Fibroblast of peridontal ligament (primary cell): ENCODE measurements at regions not wholly inside any gene's neighbourhood (a gene's known extent, or its start where the extent isn't known, plus 50 kb on each side); places are given as distances from the start of the nearest gene placed in this dataset.
A peak's percentile ranks its signal among the peaks of the same experiment; 100 is the strongest.

ENCODE experiments used
- DNase-seq: peaks from one replicate; pipeline ENCODE4 v3.0.0-alpha.2; 2010; ENCODE audit errors: extremely low read depth

DNA sequence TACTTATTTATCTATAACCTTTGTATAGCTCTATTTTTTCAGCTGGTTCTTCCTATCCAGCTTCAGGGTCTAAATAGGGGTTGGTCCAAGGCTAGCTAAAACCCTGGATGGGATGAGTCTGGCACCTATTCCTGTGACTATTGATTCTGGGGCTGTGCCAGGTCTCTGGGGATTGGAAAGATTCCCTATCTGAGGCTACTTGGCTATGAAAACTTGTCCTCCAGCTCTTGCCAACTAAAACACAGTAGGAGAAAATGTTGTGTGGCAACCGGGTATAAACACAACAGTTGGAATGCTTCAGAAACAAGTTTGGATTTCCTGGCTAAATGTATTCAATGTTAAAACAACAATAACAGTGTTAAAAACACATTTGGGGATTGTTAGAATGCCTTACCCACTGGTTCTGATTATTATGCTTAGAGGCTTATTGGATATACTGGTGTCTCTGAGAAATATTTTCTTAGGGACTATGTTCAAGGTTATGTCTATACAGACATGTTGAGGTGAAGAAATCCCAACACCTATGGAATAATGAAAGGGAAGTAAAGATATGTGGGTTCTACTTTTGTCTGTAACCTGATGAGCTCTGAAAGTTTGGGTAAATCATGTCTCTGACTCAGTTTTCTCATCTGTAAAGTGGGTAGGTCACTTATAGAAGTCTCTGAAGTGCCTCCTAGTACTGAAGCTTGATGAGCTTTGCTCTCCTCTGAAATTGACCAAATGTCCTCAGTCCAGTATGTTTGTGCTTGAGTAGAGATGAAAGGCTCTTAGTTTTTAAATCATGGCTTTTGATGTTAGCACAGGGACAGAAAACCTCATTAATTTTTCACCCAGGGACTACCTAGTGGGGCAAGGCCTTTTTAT is 460.7 kb downstream of the MTX2 start:
- DNase-seq = peak; percentile 8

DNA sequence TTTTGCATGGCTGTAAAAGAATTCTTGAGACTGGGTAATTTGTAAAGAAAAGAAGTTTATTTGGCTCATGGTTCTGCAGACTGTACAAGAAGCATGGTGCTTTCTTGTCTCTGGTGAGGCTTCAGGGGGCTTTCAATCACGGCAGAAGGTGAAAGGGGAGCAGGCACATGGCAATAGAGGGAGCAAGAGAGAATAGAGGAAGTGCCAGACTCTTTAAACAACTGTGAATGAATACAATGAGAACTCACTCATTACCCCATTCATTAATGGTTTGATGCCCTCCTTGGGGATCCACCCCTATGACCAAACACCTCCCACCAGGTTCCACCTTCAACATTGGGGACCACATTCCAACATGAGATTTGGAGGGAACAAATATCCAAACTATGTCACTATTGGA is 463.5 kb downstream of the MTX2 start:
- no peak for DNase-seq

DNA sequence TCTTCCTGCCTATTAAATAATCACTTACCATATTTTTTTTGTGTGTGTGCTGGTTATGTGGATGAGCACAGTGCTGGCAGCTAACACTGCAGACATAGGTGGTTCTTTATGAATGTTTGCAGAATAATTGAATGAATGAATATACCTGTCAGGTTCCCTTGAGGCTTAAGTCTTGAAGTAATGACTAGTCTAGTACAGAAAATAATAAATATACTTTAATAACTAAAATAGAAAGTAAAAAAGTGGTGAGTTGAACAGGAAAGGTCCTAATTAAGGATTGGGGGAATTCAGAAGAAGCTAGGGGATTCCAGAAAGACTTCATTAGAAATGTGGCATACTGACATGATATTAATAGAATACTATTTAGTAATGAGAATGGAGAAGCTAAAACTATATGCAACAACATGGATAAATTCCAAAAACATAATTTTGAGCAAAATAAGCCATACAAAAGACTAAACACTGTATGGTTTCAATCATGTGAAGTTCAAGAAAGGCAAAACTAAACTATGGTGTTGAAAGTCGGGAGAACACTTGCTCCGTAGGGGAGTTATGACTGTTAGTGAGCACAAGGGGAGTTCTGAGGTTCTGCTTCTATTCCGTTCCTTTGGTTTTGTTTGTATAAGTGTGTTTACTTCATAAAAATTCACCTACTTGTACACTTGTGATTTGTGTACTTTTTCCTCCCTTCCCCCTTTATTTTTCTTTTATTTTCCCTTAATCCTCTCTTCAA is 464.6 kb downstream of the MTX2 start:
- no peak for DNase-seq

DNA sequence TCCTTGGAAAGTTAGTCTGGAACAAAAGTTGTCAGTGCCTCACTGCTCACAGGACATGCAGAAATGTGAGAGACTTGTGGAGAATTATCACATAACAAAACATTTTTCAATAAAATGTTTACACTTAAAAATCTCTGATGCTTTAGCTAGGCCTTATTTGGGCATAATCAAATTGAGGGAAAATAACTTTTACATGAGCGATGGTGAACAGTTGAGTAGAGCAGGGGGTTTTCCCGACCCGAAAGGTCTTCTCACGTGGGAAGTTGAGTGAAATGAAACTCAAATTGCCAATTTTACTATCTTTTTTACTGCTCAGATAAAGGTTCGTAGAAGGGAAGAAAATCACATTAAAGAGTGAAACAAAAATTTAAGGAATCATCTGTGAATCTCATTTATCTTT is 465.6 kb downstream of the MTX2 start:
- DNase-seq = no peak

DNA sequence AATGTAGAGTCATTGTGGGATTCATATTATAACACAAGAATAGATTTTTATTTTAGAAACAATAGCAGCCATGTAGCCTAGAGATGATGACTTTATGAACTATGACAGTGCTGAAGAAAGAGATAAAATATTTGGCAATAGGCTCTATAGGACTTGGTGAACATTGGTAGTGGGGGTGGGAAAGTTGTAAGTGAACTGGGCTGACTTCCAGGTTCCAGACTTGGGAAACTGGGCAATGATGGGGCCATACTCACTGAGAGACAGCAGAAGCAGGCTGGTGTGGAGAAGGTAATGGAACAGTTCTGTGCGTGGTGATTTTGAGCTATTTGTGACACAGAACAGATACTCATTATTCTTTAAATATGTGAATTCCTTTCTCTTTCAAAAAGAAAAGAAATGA is 470.3 kb upstream of the HNRNPA3 start:
- no peak for DNase-seq

DNA sequence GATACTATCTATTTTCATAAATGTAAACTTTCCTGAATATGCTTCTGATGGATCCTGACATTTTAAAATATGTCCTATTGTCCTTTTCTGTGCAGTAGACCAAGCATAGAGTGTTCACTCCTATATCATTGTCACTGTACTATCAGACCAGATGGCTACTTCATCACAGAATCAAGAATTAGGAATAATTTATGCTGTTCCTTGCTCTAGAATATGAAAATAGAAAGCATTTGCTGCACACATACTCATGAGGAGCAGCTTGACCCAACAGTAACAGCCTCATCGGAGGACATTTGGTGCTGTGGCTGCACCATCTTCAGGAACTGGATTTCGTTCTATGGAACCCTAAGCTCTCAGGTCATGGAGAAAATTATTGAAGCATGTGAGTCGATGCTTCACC is 468.9 kb upstream of the HNRNPA3 start:
- DNase-seq = no peak

DNA sequence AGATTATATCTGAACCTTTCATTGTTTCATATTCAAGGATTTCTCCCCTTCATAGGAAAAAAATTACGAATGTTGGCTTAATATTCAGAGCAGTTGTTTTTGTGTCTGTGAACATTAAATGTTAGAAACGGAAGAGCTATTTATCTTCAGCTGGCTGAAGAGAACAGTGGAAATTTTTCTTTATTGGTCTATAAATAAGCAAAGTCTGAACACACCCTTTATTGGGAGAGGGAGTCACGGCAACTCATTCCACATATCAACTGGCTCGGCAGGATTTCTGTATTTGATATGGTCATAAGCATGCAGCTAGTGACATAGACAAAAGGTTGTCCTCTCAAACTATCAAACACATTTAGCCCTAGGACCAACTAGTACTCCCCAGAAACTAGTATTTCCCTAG is 468.4 kb upstream of the HNRNPA3 start:
- DNase-seq = no peak

DNA sequence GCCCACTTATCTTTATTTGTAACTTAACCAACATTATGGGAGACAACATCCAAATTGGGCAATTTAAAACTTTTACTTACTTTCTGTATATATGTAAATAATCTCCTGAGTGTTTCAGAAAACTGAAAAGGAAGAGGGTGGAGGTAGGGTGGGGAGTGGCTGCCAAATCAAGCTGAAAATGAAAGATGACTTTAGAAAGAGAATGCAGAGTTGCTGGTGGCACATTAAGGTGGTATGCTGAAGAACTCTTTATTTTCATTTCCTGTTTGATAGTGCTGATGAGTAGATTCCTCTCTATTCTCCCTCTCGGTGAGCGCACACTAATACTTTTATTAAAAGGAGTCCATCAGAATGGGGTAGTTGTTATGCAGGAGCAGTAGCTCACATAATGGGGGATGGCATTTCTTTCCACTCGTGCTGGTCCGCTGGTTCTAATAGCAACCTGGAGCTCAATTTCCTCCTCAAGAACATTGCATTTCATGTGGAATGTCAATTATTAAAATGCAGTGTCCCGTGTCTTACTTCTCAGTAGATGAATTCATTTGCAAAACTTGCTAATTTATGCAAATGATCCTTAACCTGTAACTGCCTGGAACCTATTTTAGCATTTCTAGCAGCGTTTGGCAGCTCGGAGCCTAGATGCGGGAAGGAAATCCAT is 466.9 kb upstream of the HNRNPA3 start:
- no peak for DNase-seq

DNA sequence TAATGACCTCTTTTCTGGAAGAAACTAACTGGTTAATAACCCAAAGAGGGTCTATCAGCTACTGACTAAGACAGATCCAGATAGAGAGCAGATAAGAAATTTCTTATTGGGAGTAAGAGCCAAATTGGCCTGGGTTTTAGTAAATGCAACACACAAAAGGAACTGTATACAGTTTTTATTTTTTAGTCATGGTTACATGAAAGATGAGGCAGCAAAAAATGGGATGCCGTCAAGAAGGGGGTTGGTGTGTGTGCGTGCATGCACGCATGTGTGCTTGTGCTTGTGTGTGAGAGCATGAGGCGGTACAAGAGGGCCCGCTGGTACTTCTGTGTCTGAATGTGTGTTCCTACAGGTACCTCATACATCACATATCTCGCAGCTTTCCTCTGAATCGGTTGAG is 466.2 kb upstream of the HNRNPA3 start:
- no peak for DNase-seq

DNA sequence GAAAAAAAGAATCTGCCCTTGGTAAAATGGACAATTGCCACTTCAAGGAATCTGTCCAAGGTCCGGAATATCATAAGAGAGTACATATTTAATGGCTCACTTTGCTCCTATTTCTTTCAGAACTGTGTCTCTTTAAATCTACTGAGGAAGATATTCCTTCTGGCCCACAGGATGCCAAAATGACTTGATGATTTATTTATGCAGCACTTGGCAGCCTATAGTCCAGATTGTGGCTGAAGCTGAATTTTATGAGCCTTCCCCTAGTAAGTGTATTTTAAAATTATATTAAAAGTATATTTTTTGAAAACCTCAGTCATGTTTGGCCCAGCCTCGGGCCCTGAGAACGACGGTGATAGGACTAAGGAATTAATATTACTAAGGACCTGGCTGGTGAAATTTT is 465.1 kb upstream of the HNRNPA3 start:
- no peak for DNase-seq

DNA sequence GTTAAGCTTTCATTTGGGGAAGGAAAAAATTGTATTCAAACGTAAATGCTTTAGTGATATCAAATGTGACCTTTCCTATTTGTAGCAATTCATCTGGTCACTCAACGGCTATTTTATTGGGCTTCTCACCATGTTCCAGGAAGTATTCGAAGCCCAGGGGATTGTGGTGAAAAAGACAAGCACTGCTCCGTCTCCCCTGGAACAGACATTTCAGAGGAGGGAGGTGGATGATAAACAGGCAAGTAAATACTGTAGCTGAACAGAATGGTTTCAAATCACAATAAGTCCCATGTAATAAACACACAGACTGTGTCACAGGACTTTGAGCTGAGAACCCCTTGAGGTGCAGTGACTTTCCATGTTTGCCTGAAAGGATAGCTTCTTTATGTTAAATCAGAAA is 464.7 kb upstream of the HNRNPA3 start:
- no peak for DNase-seq

DNA sequence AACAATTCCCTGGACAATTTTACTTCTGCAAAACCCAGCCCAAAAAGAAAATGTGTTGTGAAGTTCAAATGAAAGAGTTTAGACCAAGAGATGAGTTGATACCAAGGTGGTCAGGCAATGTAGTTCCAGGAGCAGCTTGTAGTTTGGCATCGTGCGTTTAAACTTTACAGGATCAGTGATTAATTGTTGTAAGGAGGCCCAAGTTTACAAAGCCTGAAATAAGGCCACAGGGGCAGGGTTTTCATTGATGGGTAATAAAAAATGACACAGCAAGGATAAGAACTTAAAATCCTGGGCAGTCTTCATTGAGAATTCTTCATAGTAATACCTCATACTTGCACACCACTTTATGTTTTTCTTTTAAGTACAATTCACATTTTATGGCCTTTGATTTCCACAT is 463.9 kb upstream of the HNRNPA3 start:
- no peak for DNase-seq

DNA sequence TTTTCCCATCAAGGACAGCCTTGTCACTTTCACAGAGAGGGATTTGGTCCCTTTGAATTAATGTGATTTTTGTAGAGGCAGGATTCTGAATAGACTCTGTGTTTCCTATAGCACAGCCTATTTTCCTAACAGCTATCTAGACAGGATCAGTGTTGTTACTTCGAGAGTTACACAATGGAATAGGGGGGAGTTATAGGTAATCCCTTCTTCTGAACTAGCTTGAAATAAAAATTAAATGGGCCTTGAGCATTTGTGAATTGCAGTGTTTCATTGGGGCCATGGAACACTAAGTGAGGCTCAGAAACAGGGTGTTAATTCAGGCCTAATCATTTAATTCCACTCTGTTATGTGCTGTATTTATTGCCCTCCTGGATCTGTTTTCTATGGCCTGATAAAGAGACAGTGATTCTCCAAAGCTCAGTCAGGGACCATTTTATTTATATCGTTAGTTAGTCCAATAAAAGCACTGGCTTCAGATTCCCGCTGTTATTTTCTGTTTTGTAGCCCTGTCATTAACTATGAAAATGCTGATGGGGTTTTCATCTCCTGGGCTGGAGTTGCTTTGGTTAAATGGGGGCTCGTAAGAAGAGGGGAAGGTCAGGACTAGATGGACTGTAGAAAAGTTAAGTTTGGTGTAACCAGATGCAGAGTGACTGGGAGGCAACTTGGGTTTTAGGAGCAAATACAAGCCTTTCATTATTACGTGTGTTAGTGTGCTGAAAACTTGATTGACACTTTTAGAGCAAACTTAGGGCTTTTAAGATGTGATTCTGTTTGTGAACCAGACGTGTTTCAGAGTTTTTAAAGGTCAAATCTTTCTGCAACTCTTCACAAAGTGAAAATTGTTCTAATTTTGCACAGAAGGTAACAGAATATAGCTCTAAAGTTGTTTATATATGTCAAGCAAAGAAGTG is 461.0 kb upstream of the HNRNPA3 start:
- no peak for DNase-seq

DNA sequence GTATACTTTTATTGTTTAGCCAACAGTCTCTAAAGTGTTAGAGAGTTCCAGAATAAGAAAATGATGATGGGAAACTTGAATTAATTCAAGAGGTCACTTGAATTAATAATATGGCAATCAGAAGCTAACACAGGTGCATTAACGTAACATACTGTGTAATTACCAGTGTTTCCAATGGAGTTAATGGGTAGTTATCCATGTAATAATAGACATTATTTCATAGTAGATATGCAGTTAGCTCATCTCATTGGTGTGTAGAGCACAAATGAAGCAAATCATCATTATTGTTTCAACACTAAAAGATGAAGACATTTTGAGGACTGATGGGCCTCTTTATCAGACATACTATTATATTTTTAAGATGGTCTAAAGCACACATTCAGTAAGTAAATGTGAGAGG is 460.3 kb upstream of the HNRNPA3 start:
- DNase-seq = no peak

DNA sequence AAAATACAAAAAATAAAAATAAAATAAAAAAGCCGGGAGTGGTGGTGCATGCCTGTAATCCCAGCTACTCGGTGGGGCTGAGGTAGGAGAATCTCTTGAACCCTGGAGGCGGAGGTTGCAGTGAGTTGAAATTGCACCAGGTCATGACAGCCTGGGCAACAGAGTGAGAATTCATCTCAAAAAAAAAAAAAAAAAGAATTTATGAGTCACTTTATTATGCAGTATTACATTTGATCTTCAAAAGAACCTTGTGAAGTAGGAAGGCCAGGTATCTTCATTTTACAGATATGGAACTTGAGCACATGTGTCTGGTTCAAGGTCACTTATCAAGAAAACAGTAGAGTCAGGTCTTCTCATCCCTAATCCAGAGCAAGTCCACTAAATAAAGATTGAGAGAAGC is 459.4 kb upstream of the HNRNPA3 start:
- no peak for DNase-seq

DNA sequence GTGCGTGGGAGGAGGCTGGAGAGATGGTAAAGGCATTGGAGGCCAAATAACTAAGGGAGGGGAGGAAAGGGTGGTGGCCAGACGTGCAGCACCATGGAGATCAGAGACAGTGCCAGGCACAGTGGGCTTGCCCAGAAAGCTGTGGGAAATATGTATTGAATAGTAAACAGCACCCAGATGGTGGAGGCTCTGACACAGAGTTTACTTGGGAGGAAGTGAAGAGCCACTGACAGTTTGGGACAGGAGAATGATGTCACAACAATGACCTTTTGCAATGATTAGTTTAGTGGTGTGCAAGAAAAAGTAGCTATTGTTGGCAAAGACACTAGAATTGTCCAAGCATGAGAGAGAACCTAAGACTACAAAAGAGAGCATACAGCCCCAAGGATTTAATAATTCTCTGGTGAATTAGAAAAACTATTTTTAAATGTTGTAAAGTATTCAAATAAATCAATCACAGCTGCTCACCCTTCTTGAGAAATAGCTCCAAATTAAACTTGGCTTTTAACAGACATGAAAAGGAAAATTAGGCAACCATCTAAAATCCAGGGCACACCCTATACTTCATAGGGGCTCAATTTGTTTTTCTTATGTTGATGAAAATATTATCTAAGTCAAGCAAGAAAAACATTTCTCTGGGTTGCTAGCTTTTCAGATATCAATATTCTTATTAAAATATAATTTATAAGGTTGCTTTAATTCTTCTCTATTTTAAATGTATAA is 458.7 kb upstream of the HNRNPA3 start:
- DNase-seq = no peak

DNA sequence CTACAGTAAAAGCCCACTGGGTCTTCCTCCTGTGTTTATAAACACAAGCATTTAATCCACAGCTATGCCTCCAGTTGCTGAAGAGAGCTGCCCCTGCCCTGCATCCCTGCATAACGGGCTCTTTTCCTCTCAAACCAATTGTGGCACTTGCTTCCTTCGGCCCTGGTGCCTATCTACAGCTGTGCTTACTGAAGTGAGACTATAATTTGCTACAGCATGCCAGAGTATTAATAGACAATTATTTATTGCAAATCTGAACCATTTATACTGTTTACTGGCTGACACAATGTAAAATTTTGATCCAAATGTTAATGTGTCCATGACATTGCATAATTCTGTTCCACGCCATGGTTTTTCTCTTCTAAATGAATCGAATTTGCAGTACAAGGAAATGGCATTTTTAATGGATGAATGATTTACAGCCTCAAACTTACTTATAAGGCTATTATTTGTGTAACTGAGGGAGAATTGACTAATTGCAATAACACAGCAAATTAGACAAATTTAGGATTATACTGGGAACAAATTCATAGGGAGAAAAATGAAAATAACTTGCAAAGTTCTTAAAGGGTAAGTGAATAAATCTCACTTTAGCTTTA is 457.0 kb upstream of the HNRNPA3 start:
- no peak for DNase-seq

DNA sequence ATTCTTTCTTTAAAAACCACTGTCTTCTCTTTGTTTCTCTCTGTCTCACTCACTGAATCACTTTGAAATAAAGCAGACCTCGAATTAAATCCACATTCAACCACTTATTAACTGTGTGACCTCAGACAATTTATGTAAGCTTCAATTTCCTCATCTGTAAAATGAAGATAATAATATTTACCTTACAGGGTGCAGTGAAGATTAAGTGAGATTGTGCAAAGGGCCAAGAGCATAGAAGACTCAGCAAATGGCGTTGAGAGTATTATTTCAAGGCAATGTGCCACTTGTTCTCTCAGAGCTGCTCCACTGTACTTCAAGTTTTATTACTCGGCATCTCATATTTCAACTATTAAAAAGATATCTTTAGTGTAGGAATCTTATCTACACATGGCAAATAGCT is 454.2 kb upstream of the HNRNPA3 start:
- no peak for DNase-seq

DNA sequence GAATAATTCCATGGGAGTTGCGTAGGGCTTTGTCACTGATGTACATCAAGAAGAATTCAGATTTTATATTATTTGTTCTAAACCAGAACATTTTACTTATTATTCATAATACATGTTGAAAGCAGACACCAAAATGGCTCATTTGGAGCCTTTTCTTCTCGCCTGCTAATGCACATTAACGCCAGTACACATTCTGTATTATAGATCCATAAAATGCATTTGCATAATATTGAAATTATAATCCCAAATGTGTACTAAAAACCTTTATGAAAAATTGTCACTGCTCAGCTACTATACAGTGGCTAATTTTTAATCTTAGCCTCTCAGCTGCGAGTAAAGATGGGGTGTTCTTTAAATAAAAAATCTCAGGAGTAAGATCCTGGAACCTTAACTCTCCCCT is 452.2 kb upstream of the HNRNPA3 start:
- no peak for DNase-seq

DNA sequence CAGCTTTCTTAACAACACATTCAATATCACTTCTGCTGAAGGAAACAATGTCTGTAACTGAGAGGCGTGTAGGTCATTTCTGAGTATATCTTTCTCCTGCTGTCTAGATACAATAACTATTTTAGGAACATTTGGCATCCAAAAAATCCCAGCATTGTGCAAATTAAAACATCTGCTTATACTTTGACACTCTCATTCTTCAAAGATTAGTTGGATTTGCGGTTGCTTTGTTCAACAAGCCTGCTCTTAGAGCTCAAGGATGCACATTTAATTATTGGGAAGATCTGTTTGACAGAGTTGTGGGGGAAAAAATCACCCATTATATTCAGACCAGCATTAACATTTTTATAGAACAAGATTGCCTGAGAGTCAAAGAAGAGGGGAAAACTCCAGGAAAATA is 449.5 kb upstream of the HNRNPA3 start:
- no peak for DNase-seq
